Stimulated activated CD8-positive, alpha-beta memory T cell treated with anti-CD3 and anti-CD28 coated beads, Interleukin-2, amount 100 ng/mL, for 1 hour (primary cell): ENCODE measurements at regions not wholly inside any gene's neighbourhood (a gene's known extent, or its start where the extent isn't known, plus 50 kb on each side); places are given as distances from the start of the nearest gene placed in this dataset.
A peak's percentile ranks its signal among the peaks of the same experiment; 100 is the strongest.
"Not testable (repeated sequence)": the region's sequence is repeated elsewhere in the genome, so short reads cannot be mapped to it uniquely, and the experiment has no call there.

ENCODE experiments used
- DNase-seq, 2 donors: peaks; one replicate each; pipeline ENCODE4 v3.0.0-alpha.2; 2020; ENCODE audit warnings: low read depth in 2 of 2

DNA sequence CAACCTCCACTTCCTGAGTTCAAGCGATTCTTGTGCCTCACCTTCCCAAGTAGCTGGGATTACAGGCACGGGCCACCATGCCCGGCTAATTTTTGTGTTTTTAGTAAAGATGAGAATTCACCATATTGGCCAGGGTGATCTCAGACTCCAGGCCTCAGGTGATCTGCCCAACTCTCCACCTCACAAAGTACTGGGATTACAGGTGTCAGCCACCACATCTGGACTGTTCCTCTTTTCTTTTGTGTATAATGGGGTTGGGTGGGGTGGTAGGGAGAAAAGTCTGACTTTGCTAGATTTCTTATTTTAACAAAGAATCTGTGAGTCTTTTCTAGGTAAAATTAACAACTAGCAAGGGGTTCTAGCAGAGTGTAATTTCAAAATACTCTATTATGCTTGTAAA lies 92.7 kb upstream of the AMN1 start:
- no peak for DNase-seq

DNA sequence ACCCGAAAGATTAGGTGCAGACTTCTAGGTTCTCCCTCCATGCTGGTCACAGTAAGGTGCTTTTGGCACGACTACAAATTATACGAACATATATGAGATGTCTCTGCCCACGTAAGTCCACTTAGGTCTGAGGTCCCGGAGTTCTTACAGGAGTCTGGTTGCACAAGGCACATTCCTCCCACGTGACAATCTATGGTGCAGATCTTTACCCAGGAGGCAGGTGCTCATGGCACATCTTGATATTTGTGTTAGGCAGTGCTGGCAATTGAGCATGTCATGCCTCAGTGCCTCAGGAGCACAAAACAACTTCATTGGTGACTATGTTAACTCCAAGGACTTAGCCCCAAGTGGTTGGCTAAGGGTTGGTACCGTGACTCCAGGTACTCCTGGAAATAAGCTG lies 92.0 kb upstream of the AMN1 start:
- no peak for DNase-seq

DNA sequence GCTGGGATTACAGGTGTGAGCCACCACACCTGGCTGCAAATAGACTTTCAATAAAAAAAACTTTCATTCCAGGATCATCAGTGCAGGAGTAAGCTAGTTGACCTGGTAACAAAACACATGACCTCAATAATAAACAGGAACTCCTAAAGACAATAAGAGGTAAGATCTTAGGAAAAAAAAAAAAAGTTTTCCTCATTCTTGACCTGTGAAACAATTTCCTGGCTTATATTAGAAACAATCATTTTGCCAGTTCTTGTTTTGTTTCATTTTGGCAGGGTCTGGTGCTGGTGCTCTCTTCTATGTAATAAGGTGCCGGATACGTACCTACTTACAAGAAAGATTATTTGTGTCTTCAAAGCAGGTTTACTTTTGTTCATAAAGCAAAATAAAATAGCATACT lies 90.6 kb upstream of the AMN1 start:
- DNase-seq, result no peak

DNA sequence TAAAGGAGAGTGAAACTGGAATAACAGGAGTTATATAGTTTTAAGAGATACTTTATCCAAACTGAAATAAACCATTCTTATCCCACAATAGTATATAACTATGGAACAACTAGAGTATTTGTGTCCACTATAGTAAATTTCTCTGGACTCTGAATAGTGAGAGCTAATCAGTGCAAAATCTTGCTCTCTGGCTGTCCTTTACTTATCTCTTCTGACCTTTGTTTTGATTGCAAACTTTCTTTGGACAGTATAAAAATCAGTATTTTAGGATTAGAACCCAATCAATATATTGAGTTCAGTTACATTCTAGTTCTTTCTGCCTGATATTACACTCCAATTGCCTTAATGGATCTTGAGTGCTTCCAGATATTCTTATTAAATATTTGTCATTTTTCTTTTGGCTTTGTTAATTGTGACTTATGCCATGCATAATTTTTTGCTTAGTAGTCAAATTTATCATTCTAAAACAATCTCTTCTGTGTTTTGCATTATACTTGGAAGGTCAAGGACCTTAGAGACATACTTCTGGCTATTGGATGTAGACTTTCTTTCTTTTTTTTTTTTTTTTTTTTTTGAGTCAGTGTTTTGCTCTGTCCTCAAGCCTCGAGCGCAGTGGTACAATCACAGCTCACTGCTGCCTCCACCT lies 89.9 kb upstream of the AMN1 start:
- DNase-seq, result no peak

DNA sequence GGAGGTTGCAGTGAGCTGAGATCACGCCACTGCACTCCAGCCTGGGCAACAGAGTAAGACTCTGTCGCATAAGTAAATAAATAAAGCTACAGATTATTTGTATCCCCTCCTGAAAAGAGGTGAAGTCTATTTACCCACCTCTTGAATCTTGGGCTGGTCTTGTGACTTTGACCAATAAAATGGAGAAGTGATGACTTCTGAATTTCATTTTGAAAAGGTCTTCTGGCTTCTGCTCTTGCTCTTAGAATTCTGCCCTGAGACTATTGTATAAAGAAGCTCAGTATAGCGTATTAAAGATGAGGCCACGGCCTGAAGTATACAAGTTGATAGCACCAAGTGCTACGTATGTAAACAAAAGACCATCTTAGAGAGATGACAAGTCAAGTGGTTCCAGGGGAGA lies 88.3 kb upstream of the AMN1 start:
- no peak for DNase-seq

DNA sequence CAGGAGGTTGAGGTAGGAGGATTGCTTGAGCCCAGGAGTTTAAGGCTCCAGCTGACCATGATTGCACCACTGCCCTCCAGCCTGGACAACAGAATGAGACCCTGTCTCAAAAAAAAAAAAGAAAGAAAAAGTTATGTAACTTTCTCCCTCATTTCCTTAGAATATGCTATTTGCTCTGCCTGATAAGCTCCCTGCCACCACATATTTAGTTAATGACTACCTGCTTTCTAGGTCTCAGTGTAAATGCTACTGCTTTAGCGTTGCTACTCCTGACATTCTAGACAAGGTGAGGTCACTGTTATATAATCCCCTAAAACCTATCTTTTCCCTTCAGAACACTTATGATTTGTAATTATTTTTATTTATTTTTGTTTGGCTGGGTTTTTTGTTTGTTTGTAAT lies 86.3 kb upstream of the AMN1 start:
- DNase-seq, result no peak

DNA sequence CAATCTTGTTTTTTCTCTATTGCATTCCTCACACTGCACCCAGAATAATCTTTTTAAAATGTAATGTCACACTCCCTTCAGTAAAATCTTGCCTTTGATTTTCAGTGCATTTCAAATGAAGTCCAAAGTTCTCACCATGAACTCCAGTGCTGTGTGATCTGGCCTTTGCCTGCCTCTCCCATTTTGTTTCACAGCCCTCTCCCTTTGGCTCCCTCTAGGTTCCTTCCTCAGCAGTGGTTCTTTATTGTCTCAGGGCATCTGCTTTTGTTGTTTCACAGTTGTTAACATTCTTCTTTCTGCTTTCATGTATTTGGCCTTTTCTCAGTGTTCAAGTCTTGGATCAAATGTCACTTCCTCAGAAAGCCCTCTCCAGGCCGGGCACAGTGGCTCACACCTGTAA lies 84.5 kb upstream of the AMN1 start:
- no peak for DNase-seq

DNA sequence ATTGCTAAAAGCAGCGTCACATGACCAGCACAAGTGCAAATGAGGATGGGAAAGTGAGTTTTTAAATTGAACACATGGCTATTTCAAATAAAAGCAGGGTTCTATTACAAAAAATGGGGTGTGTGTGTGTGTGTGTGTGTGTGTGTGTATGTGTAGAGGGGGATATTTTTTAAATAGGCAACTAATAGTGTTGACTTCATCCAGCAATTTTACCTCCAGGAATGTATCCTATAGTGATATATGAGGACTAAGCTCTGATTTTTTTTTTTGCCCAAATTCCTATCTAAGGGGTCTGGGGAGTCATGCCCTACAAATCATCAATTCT lies 78.9 kb upstream of the AMN1 start:
- DNase-seq, result no peak

DNA sequence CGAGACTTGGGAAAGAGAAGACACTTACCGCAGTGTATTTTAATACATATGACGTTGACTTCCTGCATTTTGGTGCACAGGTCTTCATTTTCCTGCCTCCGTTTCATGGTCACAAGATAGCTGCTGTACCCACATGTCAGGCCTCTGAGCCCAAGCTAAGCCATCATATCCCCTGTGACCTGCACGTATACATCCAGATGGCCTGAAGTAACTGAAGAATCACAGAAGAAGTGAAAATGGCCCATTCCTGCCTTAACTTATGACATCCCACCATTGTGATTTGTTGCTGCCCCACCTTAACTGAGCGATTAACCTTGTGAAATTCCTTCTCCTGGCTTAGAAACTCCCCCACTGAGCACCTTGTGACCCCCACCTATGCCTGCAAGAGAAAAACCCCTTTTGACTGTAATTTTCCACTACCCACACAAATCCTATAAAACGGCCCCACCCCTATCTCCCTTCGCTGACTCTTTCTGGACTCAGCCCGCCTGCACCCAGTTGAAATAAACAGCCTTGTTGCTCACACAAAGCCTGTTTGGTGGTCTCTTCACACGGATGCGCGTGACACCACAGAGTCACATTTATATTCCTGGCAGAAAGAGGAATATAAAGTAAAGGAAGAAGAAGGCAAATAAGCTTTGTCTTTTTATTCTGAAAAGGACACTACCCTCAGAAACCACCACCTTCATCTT lies 78.4 kb upstream of the AMN1 start:
- DNase-seq, result peak in 1 of 2 donors; percentile 12

DNA sequence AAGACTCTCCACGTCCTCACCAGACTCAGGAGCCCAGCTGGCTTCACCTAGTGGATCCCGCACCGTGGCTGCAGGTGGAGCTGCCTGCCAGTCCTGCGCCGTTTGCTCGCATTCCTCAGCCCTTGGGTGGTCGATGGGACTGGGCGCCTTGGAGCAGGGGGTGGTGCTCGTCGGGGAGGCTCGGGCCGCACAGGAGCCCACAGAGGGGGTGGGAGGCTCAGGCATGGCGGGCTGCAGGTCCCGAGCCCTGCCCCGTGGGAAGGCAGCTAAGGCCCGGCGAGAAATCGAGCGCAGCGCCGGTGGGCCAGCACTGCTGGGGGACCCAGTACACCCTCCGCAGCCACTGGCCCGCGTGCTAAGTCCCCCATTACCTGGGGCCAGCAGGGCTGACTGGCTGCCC lies 76.9 kb upstream of the AMN1 start:
- not testable (repeated sequence) for DNase-seq

DNA sequence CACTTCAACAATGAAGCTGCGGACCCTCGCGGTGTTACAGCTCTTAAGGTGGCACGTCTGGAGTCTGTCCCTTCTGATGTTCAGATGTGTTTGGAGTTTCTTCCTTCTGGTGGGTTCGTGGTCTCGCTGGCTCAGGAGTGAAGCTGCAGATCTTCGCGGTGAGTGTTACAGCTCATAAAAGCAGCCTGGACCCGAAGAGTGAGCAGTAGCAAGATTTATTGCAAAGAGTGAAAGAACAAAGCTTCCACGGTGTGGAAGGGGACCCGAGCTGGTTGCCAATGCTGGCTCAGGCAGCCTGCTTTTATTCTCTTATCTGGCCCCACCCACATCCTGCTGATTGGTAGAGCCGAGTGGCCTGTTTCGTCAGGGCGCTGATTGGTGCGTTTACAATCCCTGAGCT lies 75.9 kb upstream of the AMN1 start:
- not testable (repeated sequence) for DNase-seq

DNA sequence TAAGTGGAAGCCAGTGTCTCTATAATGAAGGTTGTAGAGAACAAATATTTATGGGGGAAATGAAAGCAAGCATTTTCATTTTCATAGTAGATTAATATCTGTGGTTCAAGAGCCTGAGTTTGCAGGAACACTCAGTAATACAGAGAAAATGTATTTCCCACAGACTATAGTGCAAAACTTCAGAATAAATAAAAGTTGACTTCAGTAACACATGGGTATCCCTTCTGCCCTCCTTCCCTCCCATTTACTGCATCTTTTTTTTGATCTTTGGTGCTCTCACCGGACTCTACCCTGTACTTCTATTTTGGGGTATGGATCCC lies 75.3 kb upstream of the AMN1 start:
- DNase-seq, result no peak

DNA sequence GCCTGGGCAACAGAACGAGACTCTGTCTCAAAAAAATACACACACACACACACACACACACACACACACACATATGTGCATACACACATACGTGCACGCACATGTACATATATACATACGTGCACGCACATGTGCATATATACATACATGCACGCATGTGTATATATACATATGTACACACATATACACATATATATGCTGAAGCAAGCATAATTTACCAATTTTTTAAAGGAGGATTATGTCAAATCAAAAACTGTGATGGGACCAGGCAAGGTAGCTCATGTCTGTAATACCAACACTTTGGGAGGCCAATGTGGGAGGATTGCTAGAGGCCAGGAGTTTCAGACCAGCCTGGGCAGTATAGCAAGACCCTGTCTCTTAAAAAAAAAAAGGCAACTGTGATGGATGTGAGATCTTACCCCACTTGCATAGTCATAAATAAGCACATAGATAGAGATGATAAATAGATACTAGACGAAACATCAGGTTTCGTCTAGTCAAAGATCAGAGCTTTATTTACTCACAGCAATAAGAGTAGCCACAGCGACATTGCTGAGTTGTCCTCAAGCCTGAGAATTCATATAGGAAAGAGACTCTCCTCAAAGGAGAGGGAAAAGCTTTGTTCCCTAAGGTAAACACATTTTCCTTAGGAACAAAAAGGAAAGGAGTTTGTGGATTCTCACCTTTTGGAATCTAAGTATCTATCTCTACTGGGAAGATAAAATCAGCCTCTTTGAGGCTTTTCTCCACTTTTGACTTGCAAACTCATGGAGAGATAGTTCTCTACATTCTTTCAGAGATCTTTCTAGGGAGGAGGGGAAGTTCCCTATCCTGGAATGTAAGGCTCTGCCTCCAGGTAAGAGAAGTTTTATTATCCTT lies 74.7 kb upstream of the AMN1 start:
- no peak for DNase-seq

DNA sequence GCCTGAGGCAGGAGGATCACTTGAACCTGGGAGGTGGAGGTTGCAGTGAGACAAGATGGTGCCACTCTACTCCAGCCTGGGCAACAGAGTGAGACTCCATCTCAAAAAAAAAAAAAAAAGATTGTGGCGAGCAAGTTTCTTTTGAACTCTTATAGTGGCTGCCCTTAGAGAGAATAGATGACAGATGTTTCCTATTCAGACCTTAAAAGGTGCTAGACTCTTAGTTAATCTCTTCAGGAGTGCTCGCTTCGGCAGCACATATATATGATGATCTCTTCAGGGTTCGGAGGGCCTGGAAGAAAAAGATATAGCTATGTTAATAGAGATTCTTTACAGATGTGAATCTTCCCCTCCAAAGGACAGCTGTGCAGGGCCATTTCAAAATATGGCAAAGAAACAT lies 73.1 kb upstream of the AMN1 start:
- no peak for DNase-seq

DNA sequence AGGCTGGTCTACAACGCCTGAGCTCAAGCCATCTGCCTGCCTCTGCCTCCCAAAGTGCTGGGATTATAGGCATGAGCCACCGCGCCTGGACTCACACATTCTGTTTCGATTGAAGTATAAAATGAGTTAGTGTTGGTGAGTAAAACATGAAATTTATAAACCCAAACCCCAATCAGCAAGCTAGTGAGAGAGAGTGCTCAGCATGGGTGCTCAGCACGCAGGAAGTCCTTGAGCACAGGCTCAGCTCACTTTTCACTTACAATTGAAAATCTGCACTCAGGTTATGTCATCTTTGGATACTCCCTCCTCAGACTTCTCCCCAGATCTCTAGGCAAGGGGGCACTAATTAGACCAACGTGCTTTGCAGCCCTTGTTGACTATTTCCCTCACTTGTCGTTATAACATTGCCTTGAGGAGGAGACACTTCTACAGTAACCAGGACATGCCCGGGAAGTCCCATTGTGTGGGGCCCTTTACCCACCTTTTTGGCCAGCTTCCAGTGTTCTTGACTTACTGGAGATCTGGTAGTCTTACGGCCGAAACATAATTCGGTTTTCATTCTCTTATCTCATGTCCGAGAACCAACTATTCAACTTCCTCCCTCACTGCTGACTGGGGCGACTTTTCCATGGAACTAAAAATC lies 68.5 kb upstream of the AMN1 start:
- no peak for DNase-seq

DNA sequence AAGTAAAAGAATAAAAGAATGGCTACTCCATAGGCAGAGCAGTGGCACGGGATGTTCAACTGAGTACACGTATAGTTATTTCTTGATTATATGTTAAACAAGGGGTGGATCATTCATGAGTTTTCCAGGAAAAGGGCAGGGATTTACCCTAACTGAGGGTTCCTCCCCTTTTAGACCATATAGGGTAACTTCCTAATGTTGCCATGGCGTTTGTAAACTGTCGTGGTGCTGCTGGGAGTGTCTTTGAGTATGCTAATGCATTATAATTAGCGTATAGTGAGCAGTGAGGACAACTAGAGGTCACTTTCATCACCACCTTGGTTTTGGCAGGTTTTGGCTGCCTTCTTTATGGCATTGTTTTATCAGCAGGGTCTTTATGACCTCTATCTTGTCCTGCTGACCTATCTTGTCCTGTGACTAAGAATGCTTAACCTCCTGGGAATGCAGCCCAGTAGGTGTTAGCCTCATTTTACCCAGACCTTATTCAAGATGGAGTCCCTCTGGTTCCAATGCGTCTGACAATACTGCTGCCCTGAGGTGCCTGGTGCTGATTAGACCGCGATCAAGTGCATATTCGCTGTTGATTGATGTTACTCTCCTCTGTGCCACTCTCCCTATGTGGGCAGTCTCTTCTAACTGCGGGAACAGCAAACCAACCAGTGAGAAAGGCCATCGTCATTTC lies 67.6 kb upstream of the AMN1 start:
- DNase-seq, result no peak

DNA sequence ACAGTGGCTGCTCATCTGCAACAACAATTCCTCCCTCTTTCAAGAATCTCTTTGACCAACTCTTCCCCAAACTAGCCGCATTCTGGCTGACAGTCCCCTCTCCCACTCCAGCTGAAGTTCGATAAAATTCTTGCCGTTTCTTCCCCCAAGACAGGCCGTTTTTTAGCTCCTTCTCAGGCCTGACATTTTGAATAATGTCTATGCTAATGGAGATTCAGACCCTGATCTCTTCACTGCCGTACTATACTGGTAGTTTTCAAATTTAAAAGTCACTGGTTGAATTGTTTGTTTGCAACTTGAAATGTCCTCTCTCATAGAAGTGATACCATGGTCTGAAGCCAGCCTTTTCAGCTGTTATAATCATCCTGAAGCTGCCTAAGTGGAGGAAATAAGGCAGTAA lies 65.9 kb upstream of the AMN1 start:
- no peak for DNase-seq

DNA sequence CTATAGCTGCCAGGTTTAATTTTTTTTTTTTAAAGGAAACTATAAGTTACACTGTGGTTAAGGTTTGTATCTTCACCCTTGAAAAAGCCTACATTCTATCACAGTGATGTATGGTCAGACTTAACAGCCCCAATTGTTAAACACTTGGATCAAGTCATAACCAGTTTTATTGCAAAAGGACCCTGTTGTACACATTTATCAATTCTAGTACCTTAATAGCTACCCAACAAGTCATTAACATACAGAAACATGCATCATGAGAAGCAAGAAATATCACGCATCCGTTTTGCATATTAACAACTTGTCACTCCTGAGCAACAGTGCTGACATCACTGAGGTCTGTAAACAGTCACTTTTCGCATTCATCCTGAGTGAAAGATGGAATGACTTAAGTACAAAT lies 62.4 kb upstream of the AMN1 start:
- DNase-seq, result not testable (repeated sequence)

DNA sequence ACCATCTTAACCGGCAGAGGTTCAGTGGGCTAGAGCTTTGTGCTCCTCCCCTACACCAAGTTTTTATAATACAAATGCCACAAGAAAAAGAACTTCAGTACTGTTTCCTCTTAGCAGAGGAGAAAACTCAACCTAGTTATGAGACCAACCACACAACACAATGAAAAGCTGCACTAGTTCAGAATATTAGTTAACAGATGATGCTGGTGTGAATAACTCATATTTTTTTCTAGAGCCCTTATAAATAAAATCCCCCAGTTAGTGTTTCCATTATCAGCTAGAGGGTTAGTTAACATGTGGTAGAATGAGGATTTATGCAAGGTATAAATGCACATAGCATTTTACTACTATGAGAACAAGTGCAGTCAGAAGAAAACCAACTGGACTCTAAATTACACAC lies 61.9 kb upstream of the AMN1 start:
- DNase-seq, result no peak

DNA sequence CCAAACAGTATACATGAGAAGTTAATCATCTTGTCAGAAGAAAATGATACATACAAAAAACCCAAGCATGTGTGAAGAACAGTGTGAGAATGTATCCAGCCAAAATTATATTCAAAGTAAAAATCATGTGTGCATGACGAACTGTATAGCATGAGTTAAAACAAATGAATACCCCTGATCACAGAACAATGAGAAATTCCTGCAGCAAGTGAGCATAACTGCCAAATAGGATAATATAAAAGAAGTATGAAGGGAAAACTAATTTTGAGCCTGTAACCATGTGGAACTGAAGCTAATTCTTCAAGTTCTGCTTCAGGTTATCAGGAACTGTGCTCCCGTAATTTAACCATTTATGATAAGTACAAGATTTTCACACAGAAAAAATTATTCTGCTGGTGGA lies 56.5 kb upstream of the AMN1 start:
- no peak for DNase-seq

DNA sequence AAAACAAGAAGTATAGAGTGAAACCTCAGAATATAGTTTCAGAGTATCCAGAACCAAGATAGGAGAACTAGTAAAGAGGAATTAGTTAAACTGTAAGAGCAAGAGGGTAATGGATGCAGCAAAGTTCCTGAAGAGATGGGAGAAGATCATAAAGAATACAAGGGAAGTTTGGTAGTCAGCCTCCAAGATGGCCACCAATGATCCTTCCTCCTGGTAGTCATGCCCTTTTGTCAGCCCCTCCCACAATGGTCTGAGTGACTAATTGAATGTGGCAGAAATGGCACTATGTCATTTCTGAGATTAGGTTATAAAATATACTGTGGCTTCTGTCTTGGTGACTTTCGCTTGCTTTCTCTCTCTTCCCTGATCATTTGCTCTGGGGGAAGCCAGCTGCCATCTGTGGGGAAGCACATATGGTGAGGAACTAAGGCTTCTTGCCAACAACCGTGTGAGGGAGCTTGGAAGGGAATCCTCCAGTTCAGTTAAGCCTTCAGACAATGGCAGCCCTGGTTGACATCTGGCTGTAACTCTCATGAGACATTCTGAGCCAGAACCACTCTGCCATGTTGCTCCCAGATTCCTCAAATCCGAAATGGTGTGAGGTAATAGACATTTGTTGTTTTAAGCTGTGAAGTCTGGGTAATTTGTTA lies 55.3 kb upstream of the AMN1 start:
- DNase-seq, result no peak

DNA sequence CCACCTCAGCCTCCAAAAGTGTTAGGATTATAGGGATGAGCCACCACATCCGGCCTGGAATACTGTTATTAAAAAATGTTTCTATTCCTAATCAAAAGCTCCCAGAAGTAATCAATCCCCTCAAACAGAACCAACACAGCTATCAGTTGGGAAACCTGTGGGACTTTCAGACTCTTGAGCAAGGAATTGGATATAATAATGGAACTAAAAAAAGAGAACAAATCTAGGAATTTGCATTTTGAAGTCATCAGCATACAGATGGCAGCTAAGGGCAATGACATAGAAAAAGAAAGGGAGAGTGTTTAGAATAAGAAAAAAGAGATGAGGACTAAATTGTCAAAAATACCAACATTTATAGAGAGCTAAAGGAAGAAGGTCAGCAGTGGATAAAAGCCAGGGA lies 54.7 kb upstream of the AMN1 start:
- no peak for DNase-seq
